HT1080 (cell line): ENCODE measurements at regions not wholly inside any gene's neighbourhood (a gene's known extent, or its start where the extent isn't known, plus 50 kb on each side); places are given as distances from the start of the nearest gene placed in this dataset.
"Not testable (repeated sequence)": the region's sequence is repeated elsewhere in the genome, so short reads cannot be mapped to it uniquely, and the experiment has no call there.

Experiments
- DNase-seq: peaks from one replicate; pipeline ENCODE4 v3.0.0-alpha.2; 2015; ENCODE audit warnings: low read depth

DNA sequence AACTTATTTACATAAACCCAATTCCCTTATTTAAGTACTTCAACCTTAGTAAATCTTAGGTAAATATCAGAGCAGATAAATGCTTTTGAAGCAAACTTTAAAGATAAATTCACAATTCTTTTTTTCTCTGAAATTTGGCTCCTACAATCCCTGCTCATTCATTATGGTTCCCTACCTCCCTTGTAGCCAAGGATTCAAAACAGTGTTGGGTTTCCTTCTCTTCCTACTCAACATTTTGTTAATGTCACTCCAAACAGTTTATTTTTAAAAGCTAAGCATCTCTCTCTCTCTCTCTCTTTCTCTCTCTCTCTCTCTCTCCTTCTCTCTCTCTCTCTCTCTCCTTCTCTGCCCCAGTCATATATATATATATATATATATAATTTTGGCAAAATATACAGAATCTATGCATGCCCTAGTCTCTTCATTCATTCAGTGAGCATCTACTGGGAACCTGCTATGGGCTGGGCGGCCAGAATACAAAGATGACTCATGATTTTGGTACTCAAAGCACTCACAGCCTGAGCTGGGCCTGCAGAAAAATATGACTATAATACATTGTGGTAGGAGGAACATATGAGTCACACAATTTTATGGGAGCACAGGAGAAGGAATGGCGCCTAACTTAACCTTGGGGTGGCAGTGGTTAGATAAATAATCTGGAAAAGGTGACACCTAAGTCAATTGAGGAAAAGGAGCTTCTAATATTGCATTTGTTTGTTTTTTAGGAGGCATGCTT, 123.7 kb upstream of the DHRS4 start:
- peak; percentile 97 for DNase-seq

DNA sequence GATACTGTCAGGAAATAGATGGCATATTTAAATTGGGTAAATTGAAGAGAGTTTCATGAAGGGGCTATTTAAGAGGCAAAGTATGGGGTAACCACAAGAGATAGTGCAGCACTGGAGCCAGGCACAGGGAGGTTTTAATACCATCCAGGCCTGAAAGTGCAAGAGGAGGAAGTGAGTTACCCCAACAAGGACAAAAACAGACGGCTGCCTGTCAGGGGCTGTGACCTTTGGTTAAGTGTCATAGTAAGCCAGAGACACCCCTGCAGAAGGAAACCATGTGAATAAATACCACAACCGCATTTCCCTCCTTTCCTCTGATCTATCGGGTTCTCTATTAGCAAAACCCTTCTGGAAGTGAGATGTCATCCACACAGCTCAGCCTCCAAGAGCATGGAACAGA, 122.0 kb upstream of the DHRS4 start:
- DNase-seq, result peak; percentile 88

DNA sequence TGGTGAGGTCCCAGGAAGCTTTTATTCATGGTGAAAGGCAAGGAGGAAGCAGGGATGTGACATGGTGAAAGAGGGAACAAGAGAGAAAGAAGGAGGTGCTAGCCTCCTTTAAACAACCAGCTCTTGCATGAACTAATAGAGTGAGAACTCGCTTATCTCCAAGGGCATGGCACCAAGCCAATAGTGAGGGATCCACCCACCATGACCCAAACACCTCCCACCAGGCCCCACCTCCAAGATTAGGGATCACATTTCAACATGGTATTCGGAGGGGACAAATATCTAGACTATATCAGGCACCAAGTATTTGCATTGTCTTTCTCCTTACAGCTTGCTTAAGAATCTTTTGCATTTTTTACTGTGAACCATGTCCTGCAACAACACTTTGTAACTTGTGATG, 91.9 kb upstream of the DHRS4 start:
- DNase-seq, result no peak

DNA sequence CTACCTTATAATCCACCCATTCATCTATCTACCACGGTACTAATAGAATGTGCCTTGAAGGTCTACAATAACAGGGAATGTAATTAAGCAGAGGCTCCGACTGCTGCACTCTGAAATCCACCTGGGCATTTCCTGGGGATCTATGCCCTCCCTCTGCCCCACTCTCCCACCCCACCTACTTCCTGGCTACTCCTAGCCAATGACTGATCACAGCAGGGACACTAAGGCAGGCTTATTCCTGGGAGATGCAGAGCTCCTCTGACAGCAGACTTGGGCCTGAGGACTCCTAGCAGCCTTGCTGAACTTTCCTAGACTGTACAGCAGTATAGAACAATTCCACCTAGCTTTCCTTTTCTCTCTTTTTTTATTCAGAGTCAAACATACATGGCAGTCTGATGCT, 91.1 kb upstream of the DHRS4 start:
- DNase-seq, result no peak

DNA sequence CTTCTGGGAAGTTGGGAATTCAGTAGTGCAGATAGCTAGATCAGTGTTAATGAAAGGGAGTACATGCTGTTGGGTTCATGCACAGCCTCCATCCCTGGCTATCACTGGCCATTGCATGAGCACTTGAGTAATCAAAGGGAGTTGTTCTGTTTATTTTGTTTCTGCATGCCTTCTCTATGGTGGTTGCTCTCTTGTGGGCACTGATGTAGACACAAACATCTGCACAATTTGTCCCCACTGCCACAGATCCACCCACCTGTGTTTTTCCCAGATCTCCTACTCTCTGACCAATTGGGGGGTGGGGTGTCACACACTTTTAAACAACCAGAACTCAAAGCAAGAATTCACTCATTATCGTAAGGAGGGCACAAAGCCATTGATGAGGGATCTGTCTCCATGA, 89.7 kb upstream of the DHRS4 start:
- no peak for DNase-seq

DNA sequence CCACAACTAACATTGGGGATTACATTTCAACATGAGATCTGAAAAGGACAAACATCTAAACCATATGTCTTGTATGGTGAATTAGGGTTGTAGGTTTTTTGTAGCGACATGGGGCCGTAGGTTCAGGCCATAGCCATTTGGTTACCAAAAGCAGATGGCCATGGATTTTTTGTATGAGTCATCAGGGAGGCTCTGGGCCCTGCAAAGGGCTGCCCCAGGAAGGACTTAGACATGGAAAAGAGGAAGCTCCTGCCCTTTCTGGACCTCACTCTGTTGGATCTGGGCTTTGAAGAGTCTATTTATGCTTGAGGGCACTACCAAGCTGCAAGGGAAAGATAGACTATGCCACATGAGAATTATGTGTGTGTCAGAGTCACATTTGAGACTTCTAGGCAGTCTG, 89.3 kb upstream of the DHRS4 start:
- no peak for DNase-seq

DNA sequence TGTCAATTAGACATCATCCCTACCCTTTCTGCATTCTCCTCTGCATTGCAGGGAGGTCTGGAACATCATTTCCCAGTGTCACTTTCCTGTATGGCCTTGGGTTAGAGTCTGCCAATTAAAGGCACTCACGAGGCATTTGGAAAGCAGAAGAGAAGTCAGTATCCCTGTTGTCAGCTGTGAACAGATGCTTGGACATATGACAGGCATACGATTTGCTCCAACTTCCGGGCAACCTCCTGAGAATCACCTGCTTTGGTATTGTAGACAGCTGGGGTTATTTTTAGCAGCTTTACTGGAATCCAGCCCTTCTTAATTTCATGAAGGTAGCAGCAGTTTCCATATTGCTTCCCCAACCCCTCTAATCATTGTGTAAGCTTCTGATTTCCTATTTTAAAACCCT, 88.7 kb upstream of the DHRS4 start:
- no peak for DNase-seq

DNA sequence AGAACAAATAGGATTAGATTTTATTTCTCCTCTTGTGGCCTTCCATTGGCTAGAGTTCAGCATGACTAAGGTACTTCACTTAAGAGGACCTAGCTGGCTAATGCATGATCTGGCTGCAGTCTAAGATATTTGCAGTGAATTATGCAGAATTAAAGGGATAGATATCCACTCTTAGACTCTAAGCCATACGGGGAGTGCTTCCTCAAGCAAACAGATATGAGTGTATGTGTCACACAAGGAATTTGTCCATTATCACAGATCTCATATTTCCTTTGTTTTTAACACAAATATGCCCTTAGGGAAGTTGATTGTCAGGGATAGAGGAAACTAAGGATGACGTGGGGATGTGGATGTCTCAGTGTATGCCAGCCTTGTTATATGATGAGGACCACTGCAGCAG, 88.1 kb upstream of the DHRS4 start:
- DNase-seq, result no peak

DNA sequence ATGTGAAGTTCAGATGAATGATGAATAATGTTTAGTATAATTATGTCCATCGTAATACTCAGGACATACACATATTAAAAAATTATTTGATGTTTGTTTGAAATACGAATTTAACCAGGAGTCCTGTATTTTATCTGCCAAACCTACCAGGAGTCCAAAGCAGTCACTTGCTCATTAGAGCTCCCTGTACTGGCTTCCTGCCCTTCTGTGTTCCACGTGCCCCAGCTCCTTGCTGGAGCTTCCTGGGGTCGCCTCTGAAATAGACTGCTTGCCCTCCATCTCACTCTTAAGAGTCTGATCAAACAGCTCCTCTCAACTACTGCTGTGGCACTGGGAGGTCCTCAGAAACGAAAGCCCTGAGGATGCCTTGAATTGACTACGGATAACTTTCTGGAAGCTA, 87.3 kb upstream of the DHRS4 start:
- no peak for DNase-seq

DNA sequence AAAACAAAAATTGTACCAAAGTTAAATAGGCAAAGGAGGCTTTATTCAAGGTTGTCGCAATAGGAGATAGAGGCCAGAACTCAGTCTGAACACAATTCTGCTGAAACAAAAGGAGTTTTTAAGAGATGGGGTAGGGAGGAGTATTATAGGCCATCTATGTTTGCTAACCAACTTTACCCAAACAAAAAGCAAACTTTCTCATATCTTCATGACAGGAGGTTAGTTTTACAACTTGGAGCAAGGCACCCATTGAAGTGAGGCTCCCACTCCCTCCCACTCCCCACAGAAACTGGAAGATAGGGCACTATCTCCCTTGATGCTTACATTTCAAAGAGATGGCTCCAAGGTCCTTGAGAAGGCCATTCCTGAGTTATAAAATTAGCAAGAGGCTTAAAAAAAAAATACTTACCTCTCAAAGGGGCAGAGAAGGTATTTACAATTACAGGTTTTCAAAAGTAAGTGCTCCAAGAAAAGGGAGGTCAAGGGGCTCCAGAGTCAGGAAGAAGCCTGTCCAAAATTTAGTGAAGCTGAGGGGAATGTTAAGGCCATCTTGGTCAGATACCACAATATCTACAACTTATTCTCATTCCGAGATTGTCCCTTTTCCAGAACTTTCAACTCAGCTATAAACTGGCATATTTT, 84.4 kb upstream of the DHRS4 start:
- DNase-seq, result no peak

DNA sequence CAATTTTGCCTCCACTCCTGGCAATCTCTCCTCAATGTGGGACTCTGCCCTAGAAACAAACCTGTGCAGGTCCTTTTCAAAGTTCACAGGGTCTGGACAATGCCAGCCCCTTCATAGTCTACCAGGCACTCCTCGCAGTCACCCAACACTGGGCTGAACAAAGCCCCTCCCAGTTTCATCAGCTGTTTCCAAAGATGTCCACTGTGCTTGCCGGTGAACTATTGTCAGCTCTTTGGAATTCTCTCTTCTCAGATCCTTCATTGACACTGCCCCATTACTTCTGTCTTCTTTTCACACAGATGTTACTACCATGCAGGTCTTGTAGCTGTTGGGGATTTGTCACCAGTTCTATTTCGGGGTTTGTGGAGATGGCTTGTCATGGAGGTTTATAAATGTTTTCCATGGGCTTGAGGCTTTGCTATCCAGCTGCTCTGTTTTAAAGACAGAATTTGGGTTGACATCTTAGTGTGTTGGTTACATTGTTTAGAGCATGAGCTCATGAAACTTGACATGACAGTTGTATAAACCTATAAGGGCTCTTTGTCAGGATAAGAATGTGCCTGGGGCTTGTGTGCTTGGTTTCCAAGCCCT, 77.3 kb upstream of the DHRS4 start:
- DNase-seq, result no peak

DNA sequence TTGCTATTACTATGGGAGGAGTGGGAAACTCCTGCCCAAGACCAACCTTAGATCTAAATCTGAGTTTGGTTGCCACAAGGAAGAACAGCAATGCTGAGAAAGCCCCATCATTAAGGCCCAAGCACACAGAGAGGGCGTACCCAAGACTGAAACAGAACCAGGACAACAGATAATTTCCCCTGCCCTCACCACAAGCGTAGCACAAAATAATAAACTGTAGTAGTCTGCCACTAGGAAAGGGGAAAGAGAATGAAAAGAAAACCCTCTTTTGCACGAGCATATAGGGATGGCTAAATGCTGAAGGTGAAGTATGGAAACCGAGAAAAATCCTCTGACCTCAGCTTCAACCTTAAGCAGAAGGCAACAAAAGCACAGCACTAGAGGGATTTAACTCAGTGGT, 76.5 kb upstream of the DHRS4 start:
- no peak for DNase-seq

DNA sequence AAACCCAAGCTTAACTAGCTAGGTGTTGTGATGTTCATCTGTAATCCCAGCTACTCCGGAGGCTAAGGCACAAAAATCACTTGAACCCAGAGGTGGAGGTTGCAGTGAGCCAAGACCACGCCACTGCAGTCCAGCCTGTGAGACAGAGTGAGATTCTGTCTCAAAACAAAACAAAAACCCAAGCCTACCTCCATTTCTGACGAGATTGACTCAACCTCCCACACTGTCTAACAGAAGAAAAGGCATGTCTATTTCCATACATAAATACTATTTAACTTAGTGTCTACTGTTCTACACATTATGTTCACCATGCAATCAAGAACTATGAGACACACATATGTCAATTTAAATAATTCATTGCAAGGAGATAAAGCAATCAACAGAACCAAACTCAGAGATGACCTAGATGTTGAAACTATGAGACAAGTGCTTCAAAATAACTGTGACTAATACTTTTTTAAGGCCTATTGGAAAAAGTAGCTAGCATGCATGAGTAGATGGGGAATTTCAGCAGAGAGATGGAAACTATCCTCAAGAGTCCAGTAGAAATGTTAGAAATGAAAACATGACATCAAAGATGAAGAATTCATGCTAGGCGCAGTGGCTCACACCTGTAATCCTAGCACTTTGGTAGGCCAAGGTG, 75.9 kb upstream of the DHRS4 start:
- no peak for DNase-seq

DNA sequence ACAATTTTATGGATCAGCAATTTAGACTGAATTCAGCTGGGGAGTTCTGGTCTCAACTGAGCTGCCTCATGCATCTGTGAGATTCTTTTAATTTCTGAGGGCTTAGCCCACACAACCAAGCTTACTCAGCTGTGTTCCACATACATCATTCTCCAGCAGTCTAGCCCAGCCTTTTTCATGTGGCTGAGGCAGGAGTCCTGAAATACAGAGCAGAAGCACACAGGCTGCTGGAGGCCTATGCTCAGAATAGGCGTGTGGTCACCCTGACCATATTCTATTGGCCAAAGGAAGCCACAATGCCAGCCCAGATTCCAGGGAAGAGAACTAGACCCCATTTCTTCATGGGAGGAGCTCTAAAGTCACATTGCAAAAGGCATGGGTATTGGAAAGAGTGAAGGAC, 72.3 kb upstream of the DHRS4 start:
- DNase-seq, result no peak

DNA sequence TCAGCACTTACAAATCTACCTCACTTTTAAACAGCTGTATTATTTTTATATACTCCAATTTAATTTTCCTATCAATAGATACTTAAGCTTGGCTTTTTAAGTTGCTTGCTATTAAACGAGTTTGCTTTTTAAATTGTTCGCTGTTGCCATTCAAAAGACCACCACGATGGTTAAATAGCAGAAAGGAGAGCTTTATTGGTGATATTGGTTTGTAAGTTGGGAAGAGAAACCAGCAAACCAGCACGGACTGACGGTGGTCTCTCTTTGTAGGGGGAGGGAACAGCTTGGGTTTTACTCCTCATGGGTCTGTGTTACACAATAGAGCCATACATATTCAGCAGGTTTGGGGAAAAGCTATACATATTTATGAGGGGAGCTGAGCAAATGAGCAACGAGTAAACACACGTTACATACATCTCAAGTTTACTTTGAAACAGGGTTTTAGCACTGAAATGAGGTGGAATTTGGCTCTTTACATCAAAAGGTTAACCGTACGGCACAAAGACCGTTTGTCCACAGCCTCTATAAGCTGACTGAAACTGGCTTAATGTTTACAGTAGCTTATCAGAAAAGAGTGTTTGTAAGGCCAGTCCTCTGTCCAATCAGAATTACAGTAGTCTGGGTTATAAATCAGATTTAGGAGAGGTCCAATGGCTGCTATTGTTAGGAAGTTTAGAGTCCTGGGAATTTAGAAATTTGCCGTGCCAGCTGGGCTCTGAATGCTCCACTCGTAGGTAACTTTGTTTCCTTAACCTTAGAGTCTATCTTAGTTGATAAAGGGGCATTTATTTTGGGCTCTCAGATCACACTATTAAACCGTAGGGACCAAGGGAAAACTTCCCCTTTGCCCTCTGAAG, 69.7 kb upstream of the DHRS4 start:
- no peak for DNase-seq

DNA sequence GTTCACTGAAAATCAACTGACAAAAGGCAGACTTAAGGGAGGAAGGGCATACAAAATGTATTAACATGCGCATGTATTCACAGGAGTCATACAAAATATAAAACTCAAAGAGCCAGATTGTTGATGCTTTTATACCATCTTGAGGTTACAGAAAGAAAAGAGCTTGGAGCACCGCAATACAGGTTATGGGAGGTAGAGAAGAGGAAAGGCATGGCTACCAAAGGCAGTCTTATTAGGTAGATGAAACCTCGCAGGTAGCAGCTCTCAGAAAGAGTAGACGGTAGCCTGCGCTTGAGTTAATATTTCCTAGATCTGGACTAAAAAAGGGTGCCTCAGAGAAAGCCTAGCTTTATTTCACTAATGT, 69.0 kb upstream of the DHRS4 start:
- DNase-seq, result no peak

DNA sequence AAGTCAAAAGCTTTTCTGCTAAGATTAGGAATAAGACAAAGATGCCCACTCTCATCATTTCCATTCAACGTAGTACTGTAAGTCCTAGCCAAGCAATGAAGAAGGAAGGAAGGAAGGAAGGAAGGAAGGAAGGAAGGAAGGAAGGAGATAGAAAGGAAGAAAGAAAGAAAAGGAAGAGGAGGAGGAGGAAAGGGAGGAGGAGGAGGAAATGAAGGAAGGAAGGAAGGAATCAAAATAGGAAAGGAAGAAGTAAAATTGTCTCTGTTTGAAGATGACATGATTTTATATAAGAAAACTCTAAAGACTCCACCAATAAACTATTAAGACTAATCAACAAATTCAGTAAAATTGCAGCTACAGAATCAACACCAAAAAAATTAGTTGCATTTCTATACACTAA, 66.0 kb upstream of the DHRS4 start:
- no peak for DNase-seq

DNA sequence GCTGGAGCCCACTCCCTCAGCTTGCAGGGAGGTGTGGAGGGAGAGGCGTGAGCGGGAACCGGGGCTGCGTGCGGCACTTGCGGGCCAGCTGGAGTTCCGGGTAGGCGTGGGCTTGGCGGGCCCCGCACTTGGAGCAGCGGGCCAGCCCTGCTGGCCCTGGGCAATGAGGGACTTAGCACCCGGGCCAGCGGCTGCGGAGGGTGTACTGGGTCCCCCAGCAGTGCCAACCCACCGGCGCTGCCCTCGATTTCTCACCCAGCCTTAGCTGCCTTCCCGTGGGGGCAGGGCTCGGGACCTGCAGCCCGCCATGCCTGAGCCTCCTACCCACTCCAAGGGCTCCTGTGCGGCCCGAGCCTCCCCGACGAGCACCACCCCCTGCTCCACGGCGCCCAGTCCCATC, 61.9 kb upstream of the DHRS4 start:
- not testable (repeated sequence) for DNase-seq

DNA sequence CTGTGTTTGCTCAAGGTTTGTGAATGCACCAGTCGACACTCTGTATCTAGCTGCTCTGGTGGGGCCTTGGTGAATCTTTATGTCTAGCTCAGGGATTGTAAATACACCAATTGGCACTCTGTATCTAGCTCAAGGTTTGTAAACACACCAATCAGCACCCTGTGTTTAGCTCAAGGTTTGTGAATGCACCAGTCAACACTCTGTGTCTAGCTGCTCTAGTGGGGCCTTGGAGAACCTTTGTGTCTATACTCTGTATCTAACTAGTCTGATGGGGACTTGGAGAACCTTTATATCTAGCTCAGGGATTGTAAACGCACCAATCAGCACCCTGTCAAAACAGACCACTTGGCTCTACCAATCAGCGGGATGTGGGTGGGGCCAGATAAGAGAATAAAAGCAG, 61.3 kb upstream of the DHRS4 start:
- DNase-seq, result peak; percentile 37

DNA sequence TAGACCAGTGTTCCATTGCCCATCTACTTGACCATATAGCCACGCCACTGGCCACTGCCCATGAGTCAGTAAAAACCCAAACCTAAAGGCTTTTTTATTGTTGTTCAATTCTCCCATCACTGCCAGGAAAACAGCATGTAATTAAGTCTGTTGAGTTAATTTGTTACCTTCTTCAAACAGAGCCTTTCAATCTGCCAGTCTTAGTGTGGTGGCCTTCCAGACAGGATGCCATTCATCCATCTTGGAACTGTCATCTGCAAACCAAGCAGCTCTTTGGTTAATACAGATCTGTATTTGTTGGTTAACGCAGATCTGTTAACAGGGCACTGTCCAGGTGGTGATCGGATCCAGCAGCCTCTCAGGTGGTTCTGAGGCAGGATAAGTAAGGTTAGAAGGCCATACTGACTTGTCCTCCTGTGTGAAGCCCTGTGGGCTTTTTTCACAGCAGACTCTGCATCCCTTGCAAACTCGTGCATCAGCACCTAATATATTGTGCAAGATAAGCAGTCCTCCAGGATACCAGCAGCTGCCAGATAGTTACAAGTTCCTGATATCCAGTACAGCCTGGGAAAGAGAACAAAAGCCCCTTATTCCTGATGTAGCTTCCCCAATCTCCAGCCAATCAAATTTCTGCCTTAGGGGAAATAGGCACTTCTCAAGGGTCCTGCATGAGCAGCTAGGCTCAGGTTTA, 59.1 kb upstream of the DHRS4 start:
- DNase-seq, result no peak

DNA sequence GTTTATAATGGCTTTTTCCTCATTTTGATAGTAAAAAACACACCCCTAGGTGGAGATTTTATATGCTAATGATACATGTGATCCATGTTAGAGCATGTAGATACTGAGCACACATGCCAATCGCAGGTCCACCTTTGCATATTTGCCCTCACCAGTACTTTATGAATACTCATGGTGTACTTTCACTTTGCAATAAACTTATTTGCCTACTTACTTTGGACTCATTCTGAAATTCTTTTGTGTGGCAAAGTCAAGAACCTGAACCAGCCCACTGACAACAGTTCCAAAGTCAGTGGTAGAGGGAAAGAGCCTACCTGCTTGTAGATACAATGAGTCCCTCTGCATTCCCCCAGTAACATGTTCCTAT, 58.5 kb upstream of the DHRS4 start:
- DNase-seq, result no peak
